Transverse colon (tissue), 4 donors: ENCODE measurements at regions not wholly inside any gene's neighbourhood (a gene's known extent, or its start where the extent isn't known, plus 50 kb on each side); places are given as distances from the start of the nearest gene placed in this dataset.

Experiments
- CTCF ChIP-seq, 5 experiments: fragments of 200-600 bp in 3 of 5; fragments of 450-650 bp in 2 of 5; sonication (generic) in 3 of 5; IDR thresholded peaks; 1 replicate in 2 of 5; 2 replicates in 3 of 5; pipeline ENCODE4 v1.5.1; 2016 to 2017; ENCODE audit warnings: antibody characterized with exemption in 5 of 5, inconsistent platforms in 3 of 5, mild to moderate bottlenecking in 2 of 5, moderate library complexity in 1 of 5
- POLR2AphosphoS5 ChIP-seq, 3 donors: sonication (generic); formaldehyde crosslinking; IDR thresholded peaks; one replicate each; pipeline ENCODE4 v1.6.1; 2016; ENCODE audit warnings: antibody characterized with exemption in 3 of 3

DNA sequence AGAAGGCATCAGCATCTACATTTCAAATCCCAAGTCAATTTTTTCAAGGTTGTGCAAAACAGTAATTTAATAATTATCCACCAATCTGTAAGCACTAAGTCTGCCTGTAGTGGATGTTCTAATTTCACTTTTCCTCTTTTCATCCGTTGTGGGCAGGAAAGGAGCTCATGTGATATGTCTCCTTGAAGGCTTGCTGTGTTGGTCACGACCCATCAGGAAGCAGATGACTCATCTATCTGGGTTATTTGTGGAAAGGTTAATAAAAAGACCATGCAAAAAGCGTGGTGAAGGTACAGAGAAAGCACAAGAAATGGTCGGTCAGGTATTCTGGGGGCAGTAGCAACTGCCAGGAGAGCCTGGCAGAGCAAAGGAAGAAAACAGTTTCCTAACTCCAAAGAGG, 476.7 kb upstream of the RAB6C start:
- no peak for TF ChIP-seq CTCF (IDR thresholded peaks at IDR 0.05)
- TF ChIP-seq POLR2AphosphoS5 (IDR thresholded peaks at IDR 0.05), result no peak
